ENCODE measurements at regions not wholly inside any gene's neighbourhood (a gene's known extent, or its start where the extent isn't known, plus 50 kb on each side); places are given as distances from the start of the nearest gene placed in this dataset.

GRCh38 chr9:3087697-3088096, 243.8 kb upstream of the PUM3 start:
- no peaks in the 10 kb centered on the region for H3K36me3 Mint-ChIP-seq (ENCODE audit: unreplicated experiment)
- H3K4me1 Mint-ChIP-seq (ENCODE audit: unreplicated experiment): no peaks in the 10 kb centered on the region

GRCh38 chr9:3080951-3081350, 237.1 kb upstream of the PUM3 start:
- H3K9me3 Mint-ChIP-seq (ENCODE audit: unreplicated experiment): no peaks in the 10 kb centered on the region
- no peaks in the 10 kb centered on the region for H3K36me3 Mint-ChIP-seq (ENCODE audit: unreplicated experiment)
- TF ChIP-seq, protein P1, sequence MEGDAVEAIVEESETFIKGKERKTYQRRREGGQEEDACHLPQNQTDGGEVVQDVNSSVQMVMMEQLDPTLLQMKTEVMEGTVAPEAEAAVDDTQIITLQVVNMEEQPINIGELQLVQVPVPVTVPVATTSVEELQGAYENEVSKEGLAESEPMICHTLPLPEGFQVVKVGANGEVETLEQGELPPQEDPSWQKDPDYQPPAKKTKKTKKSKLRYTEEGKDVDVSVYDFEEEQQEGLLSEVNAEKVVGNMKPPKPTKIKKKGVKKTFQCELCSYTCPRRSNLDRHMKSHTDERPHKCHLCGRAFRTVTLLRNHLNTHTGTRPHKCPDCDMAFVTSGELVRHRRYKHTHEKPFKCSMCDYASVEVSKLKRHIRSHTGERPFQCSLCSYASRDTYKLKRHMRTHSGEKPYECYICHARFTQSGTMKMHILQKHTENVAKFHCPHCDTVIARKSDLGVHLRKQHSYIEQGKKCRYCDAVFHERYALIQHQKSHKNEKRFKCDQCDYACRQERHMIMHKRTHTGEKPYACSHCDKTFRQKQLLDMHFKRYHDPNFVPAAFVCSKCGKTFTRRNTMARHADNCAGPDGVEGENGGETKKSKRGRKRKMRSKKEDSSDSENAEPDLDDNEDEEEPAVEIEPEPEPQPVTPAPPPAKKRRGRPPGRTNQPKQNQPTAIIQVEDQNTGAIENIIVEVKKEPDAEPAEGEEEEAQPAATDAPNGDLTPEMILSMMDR (IDR thresholded peaks at IDR 0.05): no peak
- H3K4me1 Mint-ChIP-seq (ENCODE audit: unreplicated experiment): no peaks in the 10 kb centered on the region
- no peak overlapping the region for H3K4me3 Mint-ChIP-seq (ENCODE audit: unreplicated experiment)
- no peaks in the 10 kb centered on the region for H3K27me3 Mint-ChIP-seq (ENCODE audit: unreplicated experiment)
- H3K27ac Mint-ChIP-seq (ENCODE audit: unreplicated experiment): no peak overlapping the region
- DNase-seq (ENCODE audit: extremely low spot score, unreplicated experiment): no peak

More at GRCh38 chr9:3087697-3088096, 243.8 kb upstream of the PUM3 start:
- no peak for DNase-seq (ENCODE audit: extremely low spot score, unreplicated experiment)
- H3K27me3 Mint-ChIP-seq (ENCODE audit: unreplicated experiment): no peaks in the 10 kb centered on the region
- no peak overlapping the region for H3K4me3 Mint-ChIP-seq (ENCODE audit: unreplicated experiment)
- no peak overlapping the region for H3K27ac Mint-ChIP-seq (ENCODE audit: unreplicated experiment)
- no peaks in the 10 kb centered on the region for H3K9me3 Mint-ChIP-seq (ENCODE audit: unreplicated experiment)
- TF ChIP-seq, protein P1 (IDR thresholded peaks at IDR 0.05): no peak

DNA sequence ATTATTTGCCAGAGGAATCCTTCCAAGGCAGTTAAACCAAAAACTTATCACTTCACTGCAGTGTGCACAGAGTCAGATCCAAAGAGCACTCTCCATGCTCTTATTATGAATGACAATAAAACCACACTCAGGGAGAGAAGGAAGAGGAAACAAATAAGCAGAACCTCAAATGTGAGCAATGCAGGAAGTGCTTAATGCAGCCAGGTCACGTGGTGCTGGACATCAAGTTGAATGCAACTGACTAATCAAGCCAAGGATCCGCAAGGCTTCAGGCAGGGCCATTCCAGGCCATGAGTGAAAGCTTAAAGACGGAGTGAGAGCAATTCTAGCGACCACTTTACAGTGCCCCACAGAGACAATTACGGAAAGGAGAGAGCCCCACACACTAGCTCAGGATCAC, 230.4 kb upstream of the PUM3 start:
- no peak overlapping the region for H3K4me3 Mint-ChIP-seq (ENCODE audit: unreplicated experiment)
- TF ChIP-seq, protein P1 (IDR thresholded peaks at IDR 0.05): no peak
- H3K9me3 Mint-ChIP-seq (ENCODE audit: unreplicated experiment): peaks cover 6% of the 10 kb centered on the region
- no peak overlapping the region for H3K27ac Mint-ChIP-seq (ENCODE audit: unreplicated experiment)
- no peaks in the 10 kb centered on the region for H3K4me1 Mint-ChIP-seq (ENCODE audit: unreplicated experiment)
- H3K36me3 Mint-ChIP-seq (ENCODE audit: unreplicated experiment): no peaks in the 10 kb centered on the region
- H3K27me3 Mint-ChIP-seq (ENCODE audit: unreplicated experiment): no peaks in the 10 kb centered on the region
- no peak for DNase-seq (ENCODE audit: extremely low spot score, unreplicated experiment)

GRCh38 chr9:3066591-3066990, 222.7 kb upstream of the PUM3 start:
- no peak for DNase-seq (ENCODE audit: extremely low spot score, unreplicated experiment)
- no peak overlapping the region for H3K4me3 Mint-ChIP-seq (ENCODE audit: unreplicated experiment)
- H3K9me3 Mint-ChIP-seq (ENCODE audit: unreplicated experiment): peaks cover 9% of the 10 kb centered on the region
- no peak overlapping the region for H3K27ac Mint-ChIP-seq (ENCODE audit: unreplicated experiment)
- no peaks in the 10 kb centered on the region for H3K27me3 Mint-ChIP-seq (ENCODE audit: unreplicated experiment)
- H3K36me3 Mint-ChIP-seq (ENCODE audit: unreplicated experiment): no peaks in the 10 kb centered on the region
- TF ChIP-seq, protein P1 (IDR thresholded peaks at IDR 0.05): no peak
- H3K4me1 Mint-ChIP-seq (ENCODE audit: unreplicated experiment): no peaks in the 10 kb centered on the region

DNA sequence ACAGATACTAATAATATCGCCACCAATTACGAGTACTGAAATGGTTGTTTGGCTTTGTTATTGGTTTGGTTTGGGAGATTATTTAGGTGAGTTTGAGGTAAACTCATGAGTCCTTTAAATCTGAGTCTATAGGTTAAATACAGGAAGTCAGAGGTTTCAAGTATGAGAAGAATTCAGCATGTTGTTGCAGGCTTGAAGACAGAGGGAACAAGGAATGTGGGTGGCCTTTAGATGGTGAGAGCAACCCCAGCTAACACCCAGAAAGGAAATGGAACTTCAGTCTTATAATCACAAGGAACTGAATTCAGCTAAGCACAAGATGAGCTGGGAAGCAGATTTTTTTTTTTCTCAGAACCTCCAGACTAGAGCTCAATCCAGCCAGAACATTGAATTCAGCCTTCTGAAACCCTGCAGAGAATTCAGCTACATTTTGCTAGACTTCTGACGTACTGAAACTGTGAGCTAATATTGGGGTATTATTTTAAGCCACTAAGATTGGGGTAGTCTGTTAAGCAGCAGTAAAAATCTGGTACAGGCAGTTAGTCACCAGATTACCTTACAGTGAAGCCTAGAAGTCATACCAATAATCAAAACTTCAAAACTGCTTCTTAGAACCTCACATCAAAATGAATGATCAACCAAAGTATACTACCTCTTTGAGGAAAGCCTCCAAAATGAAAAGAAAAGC, 216.0 kb upstream of the PUM3 start:
- Mint-ChIP-seq H3K36me3 (ENCODE audit: unreplicated experiment) (no peaks in the 10 kb centered on the region), H3K27me3 (ENCODE audit: unreplicated experiment) (no peaks in the 10 kb centered on the region), H3K4me3 (ENCODE audit: unreplicated experiment) (no peak overlapping the region), H3K9me3 (ENCODE audit: unreplicated experiment) (no peaks in the 10 kb centered on the region), H3K27ac (ENCODE audit: unreplicated experiment) (peak overlapping the region; percentile 50), H3K4me1 (ENCODE audit: unreplicated experiment) (peaks cover 23% of the 10 kb centered on the region)
- TF ChIP-seq, protein P1 (IDR thresholded peaks at IDR 0.05): no peak
- DNase-seq (ENCODE audit: extremely low spot score, unreplicated experiment): no peak
